DLD1 (cell line): ENCODE measurements at regions not wholly inside any gene's neighbourhood (a gene's known extent, or its start where the extent isn't known, plus 50 kb on each side); places are given as distances from the start of the nearest gene placed in this dataset.

ENCODE experiments used
- in situ Hi-C: cut with HindIII; loops from 2 replicates; pipeline ENCODE4 v1.10.0; 2017; ENCODE audit warnings: low sequenced_read_pairs

GRCh38 chr2:20914771-20915170 lies 91.9 kb upstream of the LDAH start:
- in situ Hi-C loops, result loop anchor here (10.0 kb wide), 1 partner anchor 220 kb away; no protein-coding TSS in a partner anchor

GRCh38 chr2:20914087-20914486 lies 91.2 kb upstream of the LDAH start:
- in situ Hi-C loops, result loop anchor here (10.0 kb wide), 1 partner anchor 219 kb away; no protein-coding TSS in a partner anchor

- in situ Hi-C loops, result loop anchor here (10.0 kb wide), 1 partner anchor 219 kb away; no protein-coding TSS in a partner anchor
Measured at GRCh38 chr2:20913491-20913890, 90.6 kb upstream of the LDAH start.

GRCh38 chr2:20900052-20900636 lies 77.2 kb upstream of the LDAH start:
- in situ Hi-C loops, result no loop called here

DNA sequence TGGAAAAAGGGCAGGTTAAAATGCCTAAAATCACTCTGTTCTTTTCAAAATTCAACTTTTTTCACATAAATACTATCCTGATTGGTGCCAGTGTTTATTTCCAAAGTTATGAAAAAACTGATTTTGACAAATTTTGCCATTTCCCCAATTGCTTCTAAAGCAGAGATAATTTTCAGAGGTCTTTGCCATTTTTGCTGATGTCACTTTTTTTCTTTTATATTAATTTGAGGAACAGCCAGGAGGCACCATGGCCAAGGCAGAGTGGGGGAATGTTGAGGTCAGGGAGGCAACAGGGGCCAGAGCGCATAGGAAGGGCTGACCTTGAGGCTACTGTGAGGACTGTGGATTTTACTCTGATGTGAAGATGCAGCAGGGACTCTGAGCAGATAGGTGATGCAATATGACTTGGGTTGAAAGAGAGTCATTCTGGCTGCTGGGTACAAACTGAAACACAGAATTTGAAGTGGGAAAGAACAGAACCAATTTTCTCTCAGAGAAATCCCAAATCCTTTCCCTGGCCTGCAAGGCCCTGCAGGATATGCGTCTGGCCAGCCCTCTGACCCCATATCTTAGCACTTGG lies 75.1 kb upstream of the LDAH start:
- in situ Hi-C loops, result no loop called here

DNA sequence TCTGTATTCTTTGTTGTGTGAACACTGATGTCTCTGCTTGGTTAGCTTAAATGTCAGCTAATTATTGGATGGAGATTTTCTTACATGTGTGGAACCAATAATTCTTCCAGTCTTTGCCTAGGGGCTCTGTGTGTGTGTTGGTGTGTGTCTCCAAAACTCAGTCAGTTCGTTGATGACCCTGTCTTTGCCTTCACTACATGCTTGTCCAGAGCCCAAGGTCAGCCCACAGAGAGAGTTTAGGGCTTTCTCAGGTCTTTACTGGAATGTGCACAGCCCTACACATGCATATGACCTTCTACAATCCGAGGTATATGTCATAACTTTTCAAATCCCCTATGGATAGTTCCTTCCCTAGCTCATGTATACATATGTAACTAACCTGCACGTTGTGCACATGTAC lies 74.1 kb upstream of the LDAH start:
- in situ Hi-C loops, result no loop called here

GRCh38 chr2:20884829-20885228 lies 61.9 kb upstream of the LDAH start:
- in situ Hi-C loops, result no loop called here

DNA sequence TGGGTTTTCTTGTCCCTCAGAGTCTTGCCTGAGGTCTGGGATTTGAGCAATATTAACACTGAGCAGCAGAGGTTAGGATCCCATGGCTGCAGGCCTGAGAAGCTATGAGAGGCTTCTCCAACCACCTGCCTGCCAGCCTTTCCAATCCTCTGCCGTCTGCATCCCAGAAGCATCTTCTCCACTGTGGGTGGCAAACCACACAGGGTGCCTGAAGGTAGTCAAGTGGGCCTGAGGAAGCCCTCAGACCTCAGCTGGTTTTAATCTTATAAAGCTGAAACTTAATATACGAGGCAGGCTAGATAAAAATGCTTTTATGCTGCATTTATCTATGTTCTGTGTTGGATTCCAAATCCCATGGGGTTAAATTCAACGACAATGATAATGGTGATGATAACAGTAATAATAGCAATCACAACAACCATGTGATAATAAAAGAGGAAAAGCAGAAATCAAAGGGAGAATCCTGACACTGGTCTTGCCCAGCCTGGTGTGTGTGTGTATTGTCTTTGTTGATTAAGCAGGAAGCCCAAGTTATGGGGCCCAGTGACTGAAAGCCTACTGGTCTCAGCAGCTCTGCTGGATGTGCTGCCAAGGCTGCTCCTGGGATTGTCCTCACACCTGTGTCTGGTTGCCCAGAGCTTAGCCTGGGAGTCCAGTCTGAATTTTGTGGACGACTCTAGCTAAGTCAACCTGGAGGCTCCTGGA lies 59.7 kb upstream of the LDAH start:
- in situ Hi-C loops, result no loop called here

DNA sequence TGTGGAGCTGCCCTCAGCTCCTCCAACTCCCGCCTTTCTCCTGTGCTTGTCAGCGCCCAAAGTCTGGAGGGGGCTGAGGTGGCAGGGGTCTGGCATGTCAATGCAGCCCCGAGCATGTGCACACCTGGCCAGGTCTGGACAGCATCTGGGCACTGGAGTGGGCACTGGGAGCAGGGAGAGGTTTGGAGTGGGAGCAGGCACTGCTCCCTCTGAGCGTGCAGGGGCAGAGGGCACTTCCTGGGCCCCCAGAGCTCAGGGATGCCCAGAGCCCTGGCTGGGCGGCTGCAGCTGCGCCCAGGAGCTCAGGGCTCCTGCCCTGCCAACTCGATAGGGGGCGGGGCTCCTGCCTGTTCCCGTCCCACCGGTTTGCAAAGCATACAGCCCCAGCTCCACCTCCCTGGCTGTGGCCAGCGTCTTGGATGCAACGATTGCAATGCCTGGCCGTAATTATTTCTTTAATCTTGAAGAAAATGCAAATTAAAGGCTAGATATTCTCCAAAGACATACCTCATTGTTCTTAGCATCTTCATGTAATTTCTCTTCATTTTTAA lies 57.4 kb upstream of the LDAH start:
- in situ Hi-C loops, result no loop called here

- in situ Hi-C loops, result no loop called here
Measured at GRCh38 chr2:20879221-20879620, 56.3 kb upstream of the LDAH start.

DNA sequence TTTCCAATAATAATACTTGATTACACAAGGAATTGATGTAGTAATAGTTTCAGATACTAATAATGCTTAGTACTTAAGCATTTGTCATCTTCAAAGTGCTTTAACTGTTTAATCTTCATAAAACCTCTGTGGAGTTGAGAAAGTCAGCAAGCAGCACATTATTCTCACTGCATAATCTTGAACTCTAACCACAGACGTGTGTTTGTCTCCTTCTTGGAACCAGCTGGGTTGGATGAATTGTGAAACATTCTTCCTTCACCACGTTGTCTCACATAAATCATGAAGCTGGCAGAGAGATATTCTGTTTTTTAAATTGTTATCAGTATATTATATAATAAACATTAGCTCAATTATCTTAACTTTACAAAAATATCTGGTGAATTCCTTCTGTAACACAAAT lies 55.1 kb upstream of the LDAH start:
- in situ Hi-C loops, result no loop called here
